Choroid plexus epithelial cell (primary cell): ENCODE measurements at regions not wholly inside any gene's neighbourhood (a gene's known extent, or its start where the extent isn't known, plus 50 kb on each side); places are given as distances from the start of the nearest gene placed in this dataset.

Experiments used
- DNase-seq: peaks from one replicate; pipeline ENCODE4 v3.0.0-alpha.2; 2010; ENCODE audit warnings: low read depth
- H3K4me3 ChIP-seq: 2 replicates; pipeline ENCODE4 v1.5.1; 2011; ENCODE audit warnings: low read depth, mild to moderate bottlenecking, control low read depth, low read length, moderate library complexity
- CTCF ChIP-seq: conservative IDR thresholded peaks from 2 replicates; pipeline ENCODE4 v1.5.1; 2011; ENCODE audit warnings: low read depth, mild to moderate bottlenecking, control low read depth, inconsistent platforms, low read length, moderate library complexity

GRCh38 chr1:55381983-55382382 lies 166.8 kb upstream of the USP24 start:
- no peak overlapping the region for H3K4me3 ChIP-seq
- TF ChIP-seq CTCF = no peak
- no peak for DNase-seq

GRCh38 chr1:55381491-55381890 lies 166.3 kb upstream of the USP24 start:
- no peak overlapping the region for H3K4me3 ChIP-seq
- DNase-seq = no peak
- no peak for TF ChIP-seq CTCF

GRCh38 chr1:55380355-55380970 lies 165.3 kb upstream of the USP24 start:
- DNase-seq = no peak
- no peak for TF ChIP-seq CTCF
- no peak overlapping the region for H3K4me3 ChIP-seq

GRCh38 chr1:55378582-55378981 lies 163.4 kb upstream of the USP24 start:
- TF ChIP-seq CTCF = peak; percentile 95
- no peak overlapping the region for H3K4me3 ChIP-seq
- DNase-seq = peak; percentile 71

- H3K4me3 ChIP-seq = no peak overlapping the region
- no peak for DNase-seq
- no peak for TF ChIP-seq CTCF
These were observed 161.7 kb upstream of the USP24 start for GRCh38 chr1:55376897-55377296.

GRCh38 chr1:55375617-55376258 lies 160.6 kb upstream of the USP24 start:
- DNase-seq = peak; percentile 63
- peak; percentile 90 for TF ChIP-seq CTCF
- H3K4me3 ChIP-seq = no peak overlapping the region
